ENCODE measurements at regions not wholly inside any gene's neighbourhood (a gene's known extent, or its start where the extent isn't known, plus 50 kb on each side); places are given as distances from the start of the nearest gene placed in this dataset.

- Mint-ChIP-seq H3K4me3 (no peak overlapping the region), H3K9me3 (no peaks in the 10 kb centered on the region), H3K36me3 (ENCODE audit: low read depth) (no peaks in the 10 kb centered on the region), H3K4me1 (peaks cover 1% of the 10 kb centered on the region), H3K27me3 (peaks cover 14% of the 10 kb centered on the region), H3K27ac (no peak overlapping the region)
- no peak for DNase-seq
- POLR2A ChIA-PET, result no interaction called here
- CTCF ChIA-PET, result no interaction called here
These were observed 51.7 kb downstream of the FAM50B start for GRCh38 chr6:3900744-3901336.

GRCh38 chr6:3902871-3903648 is 53.9 kb downstream of the FAM50B start:
- Mint-ChIP-seq H3K27me3 (peaks cover 23% of the 10 kb centered on the region), H3K4me3 (no peak overlapping the region), H3K9me3 (no peaks in the 10 kb centered on the region), H3K36me3 (ENCODE audit: low read depth) (no peaks in the 10 kb centered on the region), H3K27ac (no peak overlapping the region), H3K4me1 (peaks cover 1% of the 10 kb centered on the region)
- DNase-seq, result no peak
- ChIA-PET POLR2A (no interaction called here), CTCF (interaction anchor here (1.7 kb wide), 1 partner anchor 160 kb away, joined by 4 read pairs; no protein-coding TSS in a partner anchor)

DNA sequence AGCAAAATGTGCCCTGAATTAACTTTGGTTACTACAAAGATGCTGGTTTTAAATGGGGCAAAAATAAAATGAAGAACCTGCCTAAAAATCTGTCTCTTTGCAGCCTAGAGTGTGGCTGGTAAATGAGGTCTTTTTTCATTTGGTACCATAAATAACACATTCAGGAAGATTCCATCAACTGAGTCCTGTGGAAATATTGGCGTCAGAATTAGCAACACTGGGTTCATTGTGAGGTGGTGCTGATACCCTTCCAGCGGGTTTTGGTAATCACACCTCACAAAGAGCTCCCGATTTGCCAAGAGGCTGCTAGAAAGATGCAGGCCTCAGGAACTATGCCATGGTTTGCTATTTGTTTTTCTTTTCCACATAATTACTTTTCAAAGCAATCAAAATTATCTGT is 55.3 kb downstream of the FAM50B start:
- POLR2A ChIA-PET, result no interaction called here
- H3K9me3 Mint-ChIP-seq, result no peaks in the 10 kb centered on the region
- H3K36me3 Mint-ChIP-seq (ENCODE audit: low read depth), result no peaks in the 10 kb centered on the region
- H3K27me3 Mint-ChIP-seq, result peaks cover 21% of the 10 kb centered on the region
- CTCF ChIA-PET, result interaction anchor here (1.7 kb wide), 1 partner anchor 161 kb away, joined by 4 read pairs; no protein-coding TSS in a partner anchor
- peaks cover 1% of the 10 kb centered on the region for H3K4me1 Mint-ChIP-seq
- no peak overlapping the region for H3K27ac Mint-ChIP-seq
- no peak for DNase-seq
- H3K4me3 Mint-ChIP-seq, result no peak overlapping the region

DNA sequence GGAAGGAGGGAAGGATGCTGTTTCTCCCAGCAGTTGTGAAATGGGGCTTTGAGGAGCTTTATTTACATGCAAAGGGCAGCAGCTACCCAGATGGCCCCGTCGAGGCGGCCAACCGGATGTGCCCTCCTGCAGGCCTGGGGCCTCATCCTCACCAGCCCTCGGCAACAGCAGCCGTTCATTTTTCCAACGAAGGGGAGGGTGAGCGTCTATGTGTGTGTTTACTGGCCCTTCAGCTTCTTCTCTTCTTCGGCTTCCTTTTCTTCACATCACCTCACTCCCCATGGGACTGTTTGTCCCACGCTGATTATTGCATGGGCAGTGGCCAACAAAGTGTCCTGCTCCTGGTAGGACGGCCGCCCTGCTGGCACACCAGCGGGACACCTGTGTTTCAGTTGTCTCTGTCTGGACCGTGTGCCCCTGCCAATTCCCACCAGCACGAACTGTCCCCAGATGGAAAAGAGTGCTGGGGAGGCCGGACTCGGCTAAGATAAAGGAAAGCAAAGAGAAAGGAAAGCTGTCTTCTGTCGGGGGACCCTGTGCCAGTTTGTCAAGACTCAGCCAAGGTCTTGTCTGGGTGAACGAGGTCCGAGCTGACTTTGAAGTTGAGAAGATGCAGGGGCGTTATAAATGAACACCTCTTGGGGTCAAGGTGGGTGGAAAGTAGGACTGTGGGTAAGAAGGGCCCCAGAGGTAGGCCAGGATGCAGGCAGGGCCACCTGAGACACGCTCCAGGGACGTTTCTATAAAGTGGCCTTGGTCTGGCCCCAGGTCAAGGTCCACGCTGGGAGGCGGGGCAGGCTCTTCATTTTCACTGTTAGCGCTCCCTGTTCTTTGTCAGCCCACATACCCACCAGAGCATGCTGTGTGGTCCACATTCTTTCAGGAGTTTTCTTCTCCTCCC is 57.0 kb downstream of the FAM50B start:
- POLR2A ChIA-PET, result no interaction called here
- peaks cover 26% of the 10 kb centered on the region for H3K27me3 Mint-ChIP-seq
- H3K4me1 Mint-ChIP-seq, result peaks cover 1% of the 10 kb centered on the region
- H3K4me3 Mint-ChIP-seq, result no peak overlapping the region
- no peaks in the 10 kb centered on the region for H3K36me3 Mint-ChIP-seq (ENCODE audit: low read depth)
- H3K27ac Mint-ChIP-seq, result no peak overlapping the region
- DNase-seq, result no peak
- H3K9me3 Mint-ChIP-seq, result no peaks in the 10 kb centered on the region
- CTCF ChIA-PET, result no interaction called here

GRCh38 chr6:3906846-3907151 is 57.6 kb downstream of the FAM50B start:
- DNase-seq, result no peak
- Mint-ChIP-seq H3K9me3 (no peaks in the 10 kb centered on the region), H3K36me3 (ENCODE audit: low read depth) (no peaks in the 10 kb centered on the region), H3K27ac (no peak overlapping the region), H3K4me1 (peaks cover 1% of the 10 kb centered on the region), H3K27me3 (peaks cover 32% of the 10 kb centered on the region), H3K4me3 (no peak overlapping the region)
- ChIA-PET CTCF (no interaction called here), POLR2A (no interaction called here)

DNA sequence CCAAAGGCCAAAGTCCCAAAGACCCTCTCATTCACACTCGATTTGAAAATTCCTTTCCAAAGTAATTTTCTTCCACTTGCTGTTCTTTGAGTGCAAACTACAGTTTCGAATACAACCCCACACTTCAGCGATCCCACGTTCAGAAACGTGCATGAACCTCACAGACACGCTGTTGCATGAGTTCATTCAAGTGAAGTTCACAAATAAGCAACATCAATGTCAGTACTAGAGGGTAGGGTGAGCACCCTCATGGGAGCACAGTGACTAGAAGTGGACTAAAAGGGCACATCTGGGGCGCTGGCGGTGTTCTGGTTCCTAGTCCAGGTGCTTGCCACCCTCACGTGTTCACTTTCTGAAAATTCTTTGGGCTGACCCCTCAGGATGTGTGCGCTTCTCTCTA is 59.0 kb downstream of the FAM50B start:
- Mint-ChIP-seq H3K9me3 (no peaks in the 10 kb centered on the region), H3K27me3 (peaks cover 45% of the 10 kb centered on the region), H3K36me3 (ENCODE audit: low read depth) (no peaks in the 10 kb centered on the region), H3K4me1 (no peaks in the 10 kb centered on the region), H3K4me3 (no peak overlapping the region), H3K27ac (no peak overlapping the region)
- no peak for DNase-seq
- ChIA-PET CTCF (interaction anchor here (1.1 kb wide), 1 partner anchor 70 kb away, joined by 6 read pairs; no protein-coding TSS in a partner anchor), POLR2A (interaction anchor here (1.3 kb wide), 1 partner anchor 12 kb away, joined by 3 read pairs; no protein-coding TSS in a partner anchor)

DNA sequence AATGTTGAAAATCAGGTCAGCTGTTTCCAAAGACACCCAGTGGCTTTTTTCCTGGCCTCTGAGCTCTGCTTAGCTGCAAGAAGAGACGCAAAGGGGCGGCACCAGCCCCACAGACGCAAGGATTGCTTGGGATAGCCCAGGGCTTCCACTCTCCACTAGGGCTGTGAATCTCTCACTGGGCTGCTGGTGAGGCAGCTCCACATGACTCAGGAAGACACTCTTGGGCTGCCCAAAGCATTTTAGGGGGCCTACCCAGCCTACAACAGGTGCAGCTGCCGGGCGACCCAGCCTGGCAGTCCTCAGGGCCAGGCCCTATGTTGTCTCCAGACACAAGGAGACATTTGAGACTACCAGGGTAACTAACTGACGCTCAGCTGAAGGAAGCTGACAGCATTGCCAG is 59.8 kb downstream of the FAM50B start:
- no peak for DNase-seq
- CTCF ChIA-PET, result no interaction called here
- peaks cover 47% of the 10 kb centered on the region for H3K27me3 Mint-ChIP-seq
- H3K9me3 Mint-ChIP-seq, result no peaks in the 10 kb centered on the region
- no peak overlapping the region for H3K4me3 Mint-ChIP-seq
- peaks cover under 1% of the 10 kb centered on the region for H3K4me1 Mint-ChIP-seq
- POLR2A ChIA-PET, result interaction anchor here (1.3 kb wide), 1 partner anchor 13 kb away, joined by 3 read pairs; no protein-coding TSS in a partner anchor
- H3K27ac Mint-ChIP-seq, result no peak overlapping the region
- H3K36me3 Mint-ChIP-seq (ENCODE audit: low read depth), result no peaks in the 10 kb centered on the region

- no peaks in the 10 kb centered on the region for H3K36me3 Mint-ChIP-seq (ENCODE audit: low read depth)
- peaks cover 46% of the 10 kb centered on the region for H3K27me3 Mint-ChIP-seq
- DNase-seq, result no peak
- no peak overlapping the region for H3K4me3 Mint-ChIP-seq
- H3K9me3 Mint-ChIP-seq, result no peaks in the 10 kb centered on the region
- ChIA-PET POLR2A (no interaction called here), CTCF (interaction anchor here (1.3 kb wide), 1 partner anchor 68 kb away, joined by 3 read pairs; no protein-coding TSS in a partner anchor)
- no peak overlapping the region for H3K27ac Mint-ChIP-seq
- H3K4me1 Mint-ChIP-seq, result peaks cover 12% of the 10 kb centered on the region
These were observed 61.0 kb downstream of the FAM50B start for GRCh38 chr6:3910106-3910663.

DNA sequence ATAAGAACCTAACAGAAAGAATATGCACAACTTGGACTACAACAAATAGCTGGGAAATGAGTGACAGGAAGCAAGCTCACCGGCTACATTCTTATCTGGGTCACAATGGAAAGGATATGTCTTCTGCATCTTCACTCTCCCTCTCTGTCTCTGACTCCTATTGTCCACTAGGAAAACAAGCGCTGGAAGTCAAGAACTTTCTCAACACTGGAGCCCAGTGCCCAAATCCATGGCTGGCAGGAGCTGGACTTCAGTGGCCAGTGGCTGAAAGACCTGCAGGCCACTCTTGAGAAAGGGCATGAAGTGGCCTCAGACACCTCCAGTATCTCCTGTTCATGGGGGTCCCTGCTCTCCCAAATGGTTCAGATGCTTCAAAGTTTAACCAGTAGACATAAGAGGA is 62.0 kb downstream of the FAM50B start:
- no peak overlapping the region for H3K4me3 Mint-ChIP-seq
- no peak overlapping the region for H3K27ac Mint-ChIP-seq
- H3K9me3 Mint-ChIP-seq, result no peaks in the 10 kb centered on the region
- DNase-seq, result no peak
- H3K36me3 Mint-ChIP-seq (ENCODE audit: low read depth), result no peaks in the 10 kb centered on the region
- CTCF ChIA-PET, result interaction anchor here (1.3 kb wide), 1 partner anchor 67 kb away, joined by 3 read pairs; no protein-coding TSS in a partner anchor
- H3K4me1 Mint-ChIP-seq, result peaks cover 21% of the 10 kb centered on the region
- POLR2A ChIA-PET, result no interaction called here
- peaks cover 45% of the 10 kb centered on the region for H3K27me3 Mint-ChIP-seq

DNA sequence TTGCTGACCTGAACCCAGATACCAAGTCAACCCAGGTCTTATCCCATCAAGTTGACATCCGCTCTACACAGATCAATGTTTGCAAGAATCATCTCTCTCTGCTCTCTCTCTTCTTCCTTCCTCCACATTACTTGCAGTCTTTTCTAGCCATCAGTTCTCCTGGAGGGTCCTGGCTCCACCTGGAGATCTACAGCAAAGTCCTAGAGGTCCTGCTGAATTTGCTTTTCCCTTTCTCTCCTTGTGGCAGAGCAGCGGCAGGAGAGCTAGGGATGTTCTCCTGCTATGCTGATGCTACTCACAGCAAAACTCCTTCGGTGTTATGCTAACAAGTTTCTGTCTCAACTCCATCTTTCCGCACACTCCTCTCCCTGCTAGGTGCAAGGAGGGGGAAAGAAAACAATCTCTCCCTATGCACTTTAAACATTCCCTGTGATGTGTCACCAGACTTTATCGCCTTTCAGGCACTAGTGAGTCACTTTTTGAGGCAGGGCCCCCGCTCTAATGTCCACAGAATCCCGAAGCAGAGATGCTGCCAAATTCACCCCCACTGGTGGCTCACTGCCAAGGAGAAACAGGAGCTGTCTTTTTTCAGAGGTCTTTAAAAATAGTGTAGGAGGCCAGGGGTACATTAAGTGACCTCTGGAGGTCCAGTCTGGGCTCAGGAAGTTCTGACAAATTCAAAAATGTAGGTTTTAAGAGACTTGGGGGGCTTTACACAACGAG is 62.6 kb downstream of the FAM50B start:
- H3K27ac Mint-ChIP-seq, result no peak overlapping the region
- H3K4me3 Mint-ChIP-seq, result no peak overlapping the region
- peaks cover 2% of the 10 kb centered on the region for H3K9me3 Mint-ChIP-seq
- no peak for DNase-seq
- ChIA-PET POLR2A (interaction anchor here (1.3 kb wide), 1 partner anchor 63 kb away, joined by 3 read pairs; the partner anchor contains the start of gene FAM50B), CTCF (no interaction called here)
- H3K36me3 Mint-ChIP-seq (ENCODE audit: low read depth), result no peaks in the 10 kb centered on the region
- peaks cover 28% of the 10 kb centered on the region for H3K4me1 Mint-ChIP-seq
- H3K27me3 Mint-ChIP-seq, result peaks cover 43% of the 10 kb centered on the region

DNA sequence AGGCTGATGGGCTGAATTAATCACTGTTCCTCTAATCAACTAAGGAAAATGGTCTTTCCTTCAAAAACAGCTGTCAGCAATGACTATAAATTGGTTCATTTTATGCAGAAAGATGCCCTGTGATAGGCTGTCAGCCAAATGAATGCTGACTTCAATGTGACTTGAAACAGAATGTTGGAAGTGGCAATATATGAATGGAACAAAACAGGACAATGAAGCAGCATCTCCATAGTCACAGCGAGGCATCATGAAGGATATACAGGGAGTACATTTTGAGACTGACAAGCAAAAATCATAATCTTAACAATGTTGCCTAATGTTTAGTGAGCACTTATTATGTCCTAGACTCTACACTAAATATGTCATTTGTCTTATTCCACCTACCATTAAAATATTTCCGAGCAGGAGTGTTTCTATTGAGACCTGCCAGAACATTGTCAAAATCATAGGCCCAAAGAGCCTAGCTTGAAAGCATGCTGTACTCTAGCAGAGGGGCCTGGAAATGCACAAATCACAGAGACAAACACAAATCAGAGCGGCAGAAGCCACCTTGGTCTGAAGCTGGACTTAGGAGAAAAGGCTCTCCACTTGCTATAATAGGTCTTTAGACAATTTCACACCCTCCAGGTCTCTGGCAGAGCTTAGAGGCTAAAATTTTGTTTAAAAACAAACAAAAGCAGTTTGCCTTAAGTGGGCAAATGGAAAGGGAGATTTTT is 63.3 kb downstream of the FAM50B start:
- no peak for DNase-seq
- CTCF ChIA-PET, result no interaction called here
- Mint-ChIP-seq H3K9me3 (peaks cover 6% of the 10 kb centered on the region), H3K27ac (no peak overlapping the region), H3K27me3 (peaks cover 40% of the 10 kb centered on the region), H3K4me3 (no peak overlapping the region), H3K36me3 (ENCODE audit: low read depth) (no peaks in the 10 kb centered on the region), H3K4me1 (peaks cover 32% of the 10 kb centered on the region)
- POLR2A ChIA-PET, result interaction anchor here (1.3 kb wide), 1 partner anchor 64 kb away, joined by 3 read pairs; the partner anchor contains the start of gene FAM50B
